ENCODE measurements at regions not wholly inside any gene's neighbourhood (a gene's known extent, or its start where the extent isn't known, plus 50 kb on each side); places are given as distances from the start of the nearest gene placed in this dataset.

GRCh38 chr6:27096834-27097511, 150.5 kb upstream of the PRSS16 start:
- DNase-seq (ENCODE audit: low read depth, low spot score) = peak; percentile 85

GRCh38 chr6:27098956-27099355, 148.5 kb upstream of the PRSS16 start:
- H2AFZ ChIP-seq (ENCODE audit: control insufficient read depth, low read length) = no peak overlapping the region
- H3K27ac ChIP-seq (ENCODE audit: control insufficient read depth, insufficient read depth, low read length) = no peak overlapping the region
- no peak overlapping the region for H3K4me3 ChIP-seq (ENCODE audit: control insufficient read depth in 2 of 3, extremely low read depth in 1 of 3, insufficient read depth in 2 of 3, low read depth in 1 of 3, low read length in 3 of 3)
- no peak overlapping the region for H3K9ac ChIP-seq (ENCODE audit: control insufficient read depth, extremely low read depth, insufficient read depth, low read length)
- TF ChIP-seq CTCF (optimal IDR thresholded peaks at IDR 0.05 in 1 of 3, IDR thresholded peaks at IDR 0.05 in 1 of 3, conservative IDR thresholded peaks at IDR 0.05 in 1 of 3; ENCODE audit: extremely low read depth in 1 of 3, insufficient read depth in 2 of 3, low read length in 3 of 3) (no peak), EZH2 (IDR thresholded peaks at IDR 0.05; ENCODE audit: low read length) (no peak)
- no peak overlapping the region for H3K4me2 ChIP-seq (ENCODE audit: control insufficient read depth, extremely low read depth, insufficient read depth, low read depth, low read length)
- no peaks in the 10 kb centered on the region for H4K20me1 ChIP-seq (ENCODE audit: control insufficient read depth, extremely low read depth, insufficient read depth, low read length)
- DNase-seq (ENCODE audit: low read depth, low spot score) (no peak), FAIRE-seq (no peak)
- H3K27me3 ChIP-seq (ENCODE audit: control insufficient read depth, extremely low read depth, insufficient read depth, low read length) = no peaks in the 10 kb centered on the region
- H3K36me3 ChIP-seq (ENCODE audit: control insufficient read depth in 2 of 2, extremely low read depth in 1 of 2, insufficient read depth in 2 of 2, low read length in 2 of 2) = no peaks in the 10 kb centered on the region
- no peaks in the 10 kb centered on the region for H3K9me1 ChIP-seq (ENCODE audit: control insufficient read depth, extremely low read depth, insufficient read depth, low read length)
- peaks cover 7% of the 10 kb centered on the region for H3K4me1 ChIP-seq (ENCODE audit: control insufficient read depth, extremely low read depth, insufficient read depth, low read length)
- H3K9me3 ChIP-seq (ENCODE audit: control insufficient read depth, low read depth, low read length) = no peaks in the 10 kb centered on the region
- H3K79me2 ChIP-seq (ENCODE audit: control insufficient read depth, insufficient read depth, low read length) = no peaks in the 10 kb centered on the region
- dilution Hi-C loops (cut with MboI; ENCODE audit: extremely low pct_ligation_motif_present, low sequenced_read_pairs) = no loop called here

More at GRCh38 chr6:27096834-27097511, 150.5 kb upstream of the PRSS16 start:
- dilution Hi-C loops (cut with MboI; ENCODE audit: extremely low pct_ligation_motif_present, low sequenced_read_pairs) = no loop called here
- peak; percentile 53 for FAIRE-seq
- Histone ChIP-seq H3K79me2 (ENCODE audit: control insufficient read depth, insufficient read depth, low read length) (no peaks in the 10 kb centered on the region), H3K36me3 (ENCODE audit: control insufficient read depth in 2 of 2, extremely low read depth in 1 of 2, insufficient read depth in 2 of 2, low read length in 2 of 2) (no peaks in the 10 kb centered on the region), H4K20me1 (ENCODE audit: control insufficient read depth, extremely low read depth, insufficient read depth, low read length) (no peaks in the 10 kb centered on the region), H3K27ac (ENCODE audit: control insufficient read depth, insufficient read depth, low read length) (peak overlapping the region; percentile 87), H3K9me1 (ENCODE audit: control insufficient read depth, extremely low read depth, insufficient read depth, low read length) (no peaks in the 10 kb centered on the region), H3K9me3 (ENCODE audit: control insufficient read depth, low read depth, low read length) (no peaks in the 10 kb centered on the region), H3K9ac (ENCODE audit: control insufficient read depth, extremely low read depth, insufficient read depth, low read length) (peak overlapping the region; percentile 84), H3K27me3 (ENCODE audit: control insufficient read depth, extremely low read depth, insufficient read depth, low read length) (no peaks in the 10 kb centered on the region), H2AFZ (ENCODE audit: control insufficient read depth, low read length) (peak overlapping the region; percentile 99), H3K4me2 (ENCODE audit: control insufficient read depth, extremely low read depth, insufficient read depth, low read depth, low read length) (peak overlapping the region; percentile 69), H3K4me1 (ENCODE audit: control insufficient read depth, extremely low read depth, insufficient read depth, low read length) (peaks cover 14% of the 10 kb centered on the region), H3K4me3 (ENCODE audit: control insufficient read depth in 2 of 3, extremely low read depth in 1 of 3, insufficient read depth in 2 of 3, low read depth in 1 of 3, low read length in 3 of 3) (peak overlapping the region; percentile 50 to 87 (median 81))
- TF ChIP-seq CTCF (optimal IDR thresholded peaks at IDR 0.05 in 1 of 3, IDR thresholded peaks at IDR 0.05 in 1 of 3, conservative IDR thresholded peaks at IDR 0.05 in 1 of 3; ENCODE audit: extremely low read depth in 1 of 3, insufficient read depth in 2 of 3, low read length in 3 of 3) (no peak), EZH2 (IDR thresholded peaks at IDR 0.05; ENCODE audit: low read length) (no peak)
